ENCODE measurements at regions not wholly inside any gene's neighbourhood (a gene's known extent, or its start where the extent isn't known, plus 50 kb on each side); places are given as distances from the start of the nearest gene placed in this dataset.

DNA sequence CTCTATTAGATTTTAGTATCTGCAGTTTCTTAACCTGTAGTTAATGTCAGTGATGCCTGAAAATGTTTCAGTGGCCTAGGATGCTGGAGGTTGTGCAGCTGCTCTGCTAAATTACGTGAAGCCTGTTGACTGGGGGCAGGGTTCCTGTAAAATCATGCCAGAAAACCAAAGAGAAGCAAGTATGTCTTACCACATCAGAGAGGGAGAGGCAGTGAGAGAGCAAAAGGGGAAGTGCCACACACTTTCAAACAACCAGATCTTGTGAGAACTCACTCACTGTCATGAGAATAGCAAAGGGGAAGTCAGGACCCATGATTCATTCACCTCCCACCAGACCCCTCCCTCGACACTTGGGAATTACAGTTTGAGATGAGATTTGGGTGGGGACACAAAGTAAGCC lies 83.9 kb upstream of the CYLC2 start:
- TF ChIP-seq POLR2A (IDR thresholded peaks at IDR 0.05; ENCODE audit: low read depth, low read length) (no peak), PAX5 (IDR thresholded peaks at IDR 0.05; ENCODE audit: insufficient read depth, low read length, severe bottlenecking) (no peak), POLR2AphosphoS5 (IDR thresholded peaks at IDR 0.05; ENCODE audit: low read depth, low read length) (no peak), TAF1 (IDR thresholded peaks at IDR 0.05; ENCODE audit: low read depth, low read length) (no peak)

Measured in GM12891 (cell line).